Stimulated activated CD8-positive, alpha-beta memory T cell treated with anti-CD3 and anti-CD28 coated beads, Interleukin-15, amount 100 ng/mL, for 24 hours (primary cell): ENCODE measurements at regions not wholly inside any gene's neighbourhood (a gene's known extent, or its start where the extent isn't known, plus 50 kb on each side); places are given as distances from the start of the nearest gene placed in this dataset.
"Not testable (repeated sequence)": the region's sequence is repeated elsewhere in the genome, so short reads cannot be mapped to it uniquely, and the experiment has no call there.

Experiments used
- DNase-seq: peaks from one replicate; pipeline ENCODE4 v3.0.0-alpha.2; 2020; ENCODE audit warnings: low read depth

DNA sequence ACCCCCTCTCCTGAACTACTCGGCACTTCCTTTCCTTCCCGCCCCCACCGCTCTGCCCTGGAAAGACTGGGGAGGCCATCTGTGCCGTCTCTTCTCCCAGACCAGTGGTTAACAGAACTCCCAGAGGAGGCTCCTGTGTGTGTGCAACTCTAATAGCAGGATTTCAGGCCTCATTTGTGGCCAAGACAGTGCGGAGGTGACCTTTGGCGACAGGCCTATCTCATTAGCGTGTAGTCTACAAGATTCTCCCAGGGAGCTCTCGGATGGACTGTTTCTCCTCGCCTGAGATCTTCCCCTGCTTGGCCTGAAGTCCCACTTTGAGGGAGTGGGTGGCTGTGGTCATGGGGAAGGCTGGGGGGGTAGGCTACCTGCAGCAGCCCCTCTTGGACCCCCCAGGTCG is 325.2 kb downstream of the BCL2L11 start:
- DNase-seq: not testable (repeated sequence)

DNA sequence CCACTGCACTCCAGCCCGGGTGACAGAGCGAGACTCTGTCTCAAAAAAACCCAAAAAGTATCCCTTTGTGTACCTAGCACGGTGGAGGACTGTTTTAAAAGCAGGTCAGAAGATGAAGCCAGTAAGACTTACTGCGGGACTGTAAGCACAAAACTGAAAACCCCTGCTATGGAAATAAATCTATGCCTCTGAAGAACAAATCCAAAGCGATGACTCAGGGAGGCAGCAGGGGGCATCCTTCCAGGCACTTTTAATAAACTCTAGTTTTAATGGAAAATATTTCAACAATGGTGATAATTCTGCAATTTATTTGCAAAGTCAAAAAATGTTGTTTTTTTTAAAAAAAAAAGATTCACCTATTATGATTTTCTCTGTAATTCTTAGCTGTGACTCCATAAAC is 326.8 kb downstream of the BCL2L11 start:
- not testable (repeated sequence) for DNase-seq

DNA sequence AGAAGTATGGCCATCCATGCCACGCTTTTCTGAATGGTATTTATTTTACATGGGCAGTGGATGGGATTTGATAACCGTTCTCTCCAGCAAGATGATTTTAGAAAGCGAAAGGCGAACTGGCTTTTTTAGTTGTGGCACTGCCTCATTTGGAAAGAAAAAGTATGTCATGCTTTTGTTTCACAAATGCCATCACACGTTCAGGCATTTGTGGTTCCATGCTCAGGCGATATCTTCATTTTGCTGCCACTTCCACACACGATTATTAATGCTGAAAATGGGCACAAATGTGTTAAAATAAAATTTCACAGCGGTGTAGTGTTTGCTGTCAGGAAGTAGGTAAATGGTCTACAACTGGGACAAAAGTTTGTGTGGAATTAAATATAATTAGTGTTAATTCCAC is 328.1 kb downstream of the BCL2L11 start:
- not testable (repeated sequence) for DNase-seq

DNA sequence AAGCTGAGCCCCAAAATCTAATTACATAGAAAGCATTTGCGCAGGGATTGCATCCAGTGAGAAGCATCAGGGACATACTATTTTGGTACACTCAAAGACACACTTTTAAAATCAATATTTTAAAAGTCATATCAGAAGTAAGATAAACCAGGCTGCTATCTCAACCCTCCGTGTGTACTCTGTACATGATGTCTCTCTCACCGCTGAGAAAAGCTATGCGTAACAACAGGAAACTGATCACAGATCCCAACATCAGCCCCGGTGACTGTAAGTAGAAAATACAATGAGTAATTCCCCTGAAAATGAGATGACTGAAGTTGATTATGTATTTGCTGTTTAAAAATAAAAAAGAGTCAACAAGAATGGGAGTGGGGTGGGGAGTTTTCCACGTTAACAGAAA is 329.8 kb downstream of the BCL2L11 start:
- not testable (repeated sequence) for DNase-seq

DNA sequence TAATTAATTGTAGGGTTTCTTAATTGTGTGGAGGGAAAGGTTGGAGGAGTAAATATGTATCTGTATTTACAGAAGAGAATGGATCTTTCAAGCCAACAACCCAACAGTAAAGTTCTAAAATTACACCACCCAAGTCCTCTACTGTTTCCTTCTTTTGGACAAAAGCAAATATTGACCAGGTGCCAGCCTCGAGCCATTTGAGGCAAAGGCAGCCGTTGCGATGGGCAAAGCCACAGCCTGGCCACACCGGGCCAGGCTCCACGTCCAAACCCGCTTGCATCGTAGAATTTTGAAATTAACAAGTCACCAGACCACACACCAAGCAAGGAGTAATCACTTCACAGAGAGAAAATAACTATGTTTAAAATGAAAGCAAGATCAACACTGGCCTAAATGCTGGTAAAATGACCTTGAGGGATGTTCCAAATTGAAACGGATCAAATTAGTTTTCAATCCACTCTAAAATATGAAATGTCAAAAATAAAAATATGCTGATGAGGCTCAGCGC is 331.0 kb downstream of the BCL2L11 start:
- DNase-seq: not testable (repeated sequence)

- DNase-seq: not testable (repeated sequence)
Measured at GRCh38 chr2:111452208-111452607, 331.5 kb downstream of the BCL2L11 start.

DNA sequence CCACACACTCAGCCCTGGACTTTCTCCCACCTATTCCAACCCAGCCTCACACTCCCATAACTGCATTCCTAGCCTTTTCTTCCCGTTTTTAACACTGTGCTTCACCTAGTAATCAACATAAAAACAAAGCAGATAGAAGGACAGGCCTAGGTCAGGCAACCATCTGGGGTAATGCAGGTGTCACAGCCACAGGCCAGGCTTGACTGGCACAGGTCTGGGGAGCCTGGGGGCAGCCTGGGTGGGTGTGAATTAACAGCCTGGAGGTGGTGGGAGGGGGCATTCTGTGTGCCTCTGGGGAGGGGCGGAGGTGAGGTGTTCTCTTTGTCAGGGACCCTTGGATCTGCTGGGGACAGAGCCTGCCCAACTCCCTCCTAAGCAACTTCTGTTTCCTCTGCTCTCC is 332.6 kb downstream of the BCL2L11 start:
- DNase-seq: not testable (repeated sequence)

GRCh38 chr2:111453816-111454215 is 333.1 kb downstream of the BCL2L11 start:
- not testable (repeated sequence) for DNase-seq

DNA sequence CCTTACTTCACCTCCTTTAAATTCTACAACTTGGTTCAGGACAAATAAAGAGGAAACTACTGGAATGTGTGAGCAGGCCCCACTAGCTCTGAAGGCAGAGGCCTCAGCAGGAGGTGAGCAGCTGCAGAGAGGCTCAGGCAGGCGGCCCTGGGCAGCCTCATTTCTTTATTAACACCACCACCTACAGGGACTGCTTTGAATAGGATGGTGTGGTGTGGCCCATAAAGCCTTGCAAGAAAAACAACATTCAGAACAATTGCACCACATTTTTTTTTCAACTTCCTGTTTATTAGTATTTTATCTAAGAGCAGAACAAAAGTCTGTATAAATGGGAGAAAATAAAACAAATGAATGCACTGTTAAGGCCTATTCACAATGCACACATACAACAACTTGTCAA is 333.7 kb downstream of the BCL2L11 start:
- not testable (repeated sequence) for DNase-seq

DNA sequence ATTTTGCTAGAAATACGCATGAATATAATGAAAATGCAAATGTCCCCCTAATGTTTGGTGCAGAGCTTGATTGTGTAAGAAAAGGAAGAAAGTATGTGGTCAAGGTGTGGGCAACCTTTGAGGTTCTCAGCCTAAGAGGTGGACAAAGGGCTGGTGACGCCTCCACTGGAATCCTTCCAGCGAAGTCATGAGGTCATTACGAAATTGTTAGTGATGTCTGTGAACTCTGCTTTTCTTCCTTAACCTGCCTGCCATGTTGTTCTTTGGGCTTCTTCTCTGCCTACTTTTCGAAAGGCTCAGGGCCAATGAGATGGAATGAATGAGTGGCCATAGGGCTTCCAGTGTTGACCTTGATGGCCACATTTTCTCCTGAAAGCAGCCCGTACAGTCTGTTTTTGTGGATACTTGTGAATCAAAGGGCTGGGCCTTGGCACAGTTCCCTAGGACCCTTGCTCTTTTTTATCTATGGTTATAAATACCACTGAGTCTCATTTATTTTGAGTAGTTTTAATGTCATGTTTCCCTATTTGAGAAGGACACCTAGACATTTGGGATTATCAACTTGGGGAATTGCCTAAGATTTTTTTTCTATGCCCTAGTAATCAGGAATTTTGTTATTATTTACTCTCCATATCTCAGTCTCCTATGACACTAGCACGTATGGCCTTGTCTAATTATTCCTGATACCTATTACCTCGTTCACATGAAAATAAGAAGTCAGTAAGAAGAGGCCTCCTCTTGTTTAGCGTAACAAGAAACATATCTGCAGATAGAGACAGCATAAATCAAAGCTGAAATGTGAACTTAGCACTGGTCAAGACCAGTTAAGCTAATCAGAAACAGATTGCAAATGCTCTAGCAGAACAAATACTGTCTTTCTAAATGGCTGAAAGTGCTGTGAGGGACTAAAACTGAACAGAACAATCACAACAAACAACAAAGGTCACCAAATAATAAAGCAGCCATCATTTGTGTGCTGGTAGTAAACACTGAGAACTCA is 334.6 kb downstream of the BCL2L11 start:
- not testable (repeated sequence) for DNase-seq

DNA sequence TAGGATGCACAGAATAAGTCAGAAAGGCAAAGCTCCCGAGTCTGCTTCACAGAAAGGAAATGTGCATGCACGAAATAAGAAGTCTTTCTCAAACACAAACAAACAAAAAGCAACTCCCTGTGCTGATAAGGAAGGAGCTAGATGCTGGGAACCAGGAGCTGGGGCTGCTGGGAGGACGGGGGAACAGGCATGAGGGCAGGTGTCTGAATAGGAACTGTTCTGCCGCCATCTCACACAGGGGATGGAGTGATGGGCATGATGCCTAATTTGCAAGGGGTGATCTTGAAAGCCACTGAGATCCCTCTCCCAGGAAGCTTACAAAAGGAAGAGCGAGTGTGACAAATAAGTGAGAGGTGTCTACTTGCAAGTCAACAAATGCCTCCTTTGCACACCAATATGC is 336.5 kb downstream of the BCL2L11 start:
- not testable (repeated sequence) for DNase-seq

GRCh38 chr2:111460901-111461300 is 340.2 kb downstream of the BCL2L11 start:
- not testable (repeated sequence) for DNase-seq

DNA sequence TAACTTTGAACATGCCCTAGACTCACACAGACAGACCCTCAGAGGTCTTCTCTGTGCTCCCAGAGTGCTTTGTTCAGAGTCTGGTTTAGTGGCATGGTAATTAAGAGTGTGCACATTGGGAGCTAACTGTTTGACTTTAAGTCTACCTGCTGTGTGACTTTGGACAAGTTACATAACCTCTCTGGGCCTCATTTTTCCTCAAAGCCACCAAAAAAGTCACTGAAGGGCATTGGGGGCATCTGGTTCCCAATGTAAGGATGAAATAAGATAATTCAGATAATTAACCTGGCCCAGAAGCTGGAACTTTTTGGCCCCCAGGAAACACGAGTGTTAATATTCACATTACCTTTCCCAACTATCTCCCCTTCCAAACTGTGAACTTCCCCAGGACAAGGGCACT is 341.1 kb downstream of the BCL2L11 start:
- not testable (repeated sequence) for DNase-seq

DNA sequence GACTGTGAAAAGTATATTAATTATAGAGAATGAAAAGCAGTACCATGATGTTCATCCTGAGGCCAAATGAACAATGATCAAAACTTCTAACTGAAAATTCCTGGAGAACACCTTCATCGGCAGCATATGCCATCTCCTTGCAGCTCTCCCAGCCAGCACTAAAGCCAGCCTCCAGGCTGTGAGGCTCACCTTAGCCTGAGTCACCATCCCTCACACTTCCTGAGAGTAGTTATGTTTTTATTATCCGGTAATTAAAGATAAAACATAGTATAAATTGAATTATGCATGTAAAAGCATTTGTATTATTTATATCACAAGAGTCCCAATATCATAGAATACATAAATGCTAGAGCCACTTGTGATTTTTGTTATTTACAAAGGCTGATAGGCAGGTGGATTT is 341.9 kb downstream of the BCL2L11 start:
- DNase-seq: not testable (repeated sequence)

DNA sequence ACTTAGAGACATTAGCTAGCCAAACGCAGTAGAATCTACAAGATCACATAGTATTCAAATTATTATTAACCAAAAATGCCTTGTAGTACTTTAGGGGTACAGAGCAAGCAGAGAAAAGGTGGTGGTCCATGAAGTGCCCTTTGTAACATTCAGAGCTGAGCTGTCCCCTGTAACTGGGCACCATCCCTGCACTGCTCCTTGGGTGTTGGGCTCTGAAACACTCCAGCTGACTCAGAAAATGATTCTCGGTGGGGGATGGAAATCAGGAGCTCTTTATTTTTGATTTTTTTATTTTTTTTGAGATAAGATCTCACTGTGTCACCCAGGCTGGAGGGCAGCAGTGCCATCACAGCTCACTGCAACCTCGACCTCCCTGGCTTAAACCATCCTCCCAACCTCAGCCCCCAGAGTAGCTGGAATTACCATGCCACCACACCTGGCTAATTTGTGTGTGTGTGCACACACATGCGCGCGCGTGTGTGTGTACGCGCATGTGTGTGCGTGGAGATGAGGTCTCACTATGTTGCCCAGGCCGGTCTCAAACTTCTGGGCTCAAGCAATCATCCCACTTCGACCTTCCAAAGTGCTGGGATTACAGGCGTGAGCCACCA is 342.6 kb downstream of the BCL2L11 start:
- DNase-seq: not testable (repeated sequence)

DNA sequence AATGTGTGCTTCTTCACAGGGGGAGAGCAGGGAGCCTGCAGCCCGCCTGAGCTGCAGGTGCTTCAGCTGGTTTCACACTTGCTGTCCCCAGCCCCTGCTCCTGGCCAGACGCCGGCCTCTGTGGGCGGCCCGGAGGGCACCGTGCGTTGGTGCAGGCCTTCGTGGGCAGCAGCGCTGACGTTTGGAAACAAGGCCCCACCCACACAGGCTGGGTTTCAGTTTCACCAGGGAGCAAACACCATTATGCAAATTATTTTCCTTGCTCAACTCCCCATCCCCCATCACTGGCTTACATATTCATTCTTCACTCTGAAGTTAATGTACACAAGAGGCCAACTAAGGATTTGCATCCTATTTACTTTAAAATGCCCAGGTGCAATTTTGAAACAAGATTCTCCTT is 343.2 kb downstream of the BCL2L11 start:
- DNase-seq: not testable (repeated sequence)

GRCh38 chr2:111464367-111464766 is 343.7 kb downstream of the BCL2L11 start:
- not testable (repeated sequence) for DNase-seq

GRCh38 chr2:111465521-111465920 is 344.8 kb downstream of the BCL2L11 start:
- DNase-seq: not testable (repeated sequence)

DNA sequence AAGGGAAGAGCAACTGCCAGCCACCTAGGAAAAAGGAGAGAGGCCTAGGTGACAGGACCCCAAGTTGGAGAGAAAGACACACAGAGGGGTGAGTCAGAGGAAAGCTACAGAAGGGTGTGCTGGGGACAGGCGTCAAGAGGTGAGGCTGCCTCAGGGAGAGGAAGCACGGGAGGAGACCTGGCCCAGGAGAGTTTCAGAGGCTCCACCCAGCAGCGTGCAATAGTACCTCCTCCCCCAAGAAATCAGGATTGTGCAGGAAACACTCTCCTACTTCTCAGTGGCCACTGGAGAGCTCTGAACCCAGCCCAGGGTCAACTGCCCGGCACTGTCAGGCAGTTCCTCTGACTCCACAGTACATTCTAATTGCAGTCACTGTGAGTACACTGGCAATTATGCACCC is 346.0 kb downstream of the BCL2L11 start:
- DNase-seq: not testable (repeated sequence)

DNA sequence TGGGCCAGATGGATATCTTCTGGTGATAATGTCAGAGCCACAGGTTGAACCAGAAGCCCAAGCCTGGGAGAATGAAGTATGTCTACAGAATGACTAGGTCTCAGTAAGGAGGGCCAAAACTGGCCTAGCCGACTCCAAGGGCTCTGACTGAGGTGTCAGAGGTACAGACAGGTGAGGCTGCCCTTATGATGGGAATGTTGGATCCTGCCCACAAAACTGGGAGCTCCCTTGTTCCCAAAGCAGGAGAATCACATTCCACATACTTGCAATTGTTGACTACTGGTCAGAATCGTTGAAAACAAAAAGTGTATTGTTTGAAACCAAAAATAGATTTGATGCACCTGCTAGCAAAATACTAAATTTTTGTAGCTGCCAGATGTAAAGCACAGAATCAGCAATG is 350.2 kb downstream of the BCL2L11 start:
- DNase-seq: not testable (repeated sequence)

DNA sequence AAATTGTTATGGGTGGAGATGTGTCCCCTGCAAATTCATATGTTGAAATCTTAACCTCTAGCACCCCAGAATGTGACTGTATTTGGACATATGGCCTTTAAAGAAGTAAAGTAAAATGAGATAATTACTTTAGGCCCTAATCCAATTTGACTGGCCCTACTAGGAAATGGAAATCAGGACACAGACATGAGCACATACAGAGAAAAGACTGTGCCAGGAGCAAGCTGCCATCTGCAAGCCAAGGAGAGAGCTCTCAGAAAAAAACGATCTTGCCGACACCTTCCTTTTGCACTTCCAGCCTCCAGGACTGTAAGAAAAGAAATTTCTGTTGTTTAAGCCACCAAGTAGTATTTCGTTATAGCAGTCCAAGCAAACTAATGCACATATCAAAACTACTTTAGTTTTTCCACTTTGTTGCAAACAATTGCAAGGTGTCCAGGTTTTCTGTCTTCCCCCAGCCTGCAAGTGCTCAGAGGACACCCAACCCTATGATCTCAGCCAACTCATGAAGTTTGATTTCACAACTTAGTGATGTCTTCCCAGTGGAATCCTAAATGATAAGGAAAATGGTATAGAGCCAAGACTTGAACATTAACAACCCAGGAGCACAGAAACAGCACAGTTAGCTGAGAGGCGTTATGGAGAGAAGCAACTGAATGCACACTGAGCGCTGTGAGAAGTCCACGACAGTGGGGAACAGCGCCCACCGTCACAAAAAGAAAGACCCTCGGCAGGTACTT is 351.2 kb downstream of the BCL2L11 start:
- DNase-seq: not testable (repeated sequence)

DNA sequence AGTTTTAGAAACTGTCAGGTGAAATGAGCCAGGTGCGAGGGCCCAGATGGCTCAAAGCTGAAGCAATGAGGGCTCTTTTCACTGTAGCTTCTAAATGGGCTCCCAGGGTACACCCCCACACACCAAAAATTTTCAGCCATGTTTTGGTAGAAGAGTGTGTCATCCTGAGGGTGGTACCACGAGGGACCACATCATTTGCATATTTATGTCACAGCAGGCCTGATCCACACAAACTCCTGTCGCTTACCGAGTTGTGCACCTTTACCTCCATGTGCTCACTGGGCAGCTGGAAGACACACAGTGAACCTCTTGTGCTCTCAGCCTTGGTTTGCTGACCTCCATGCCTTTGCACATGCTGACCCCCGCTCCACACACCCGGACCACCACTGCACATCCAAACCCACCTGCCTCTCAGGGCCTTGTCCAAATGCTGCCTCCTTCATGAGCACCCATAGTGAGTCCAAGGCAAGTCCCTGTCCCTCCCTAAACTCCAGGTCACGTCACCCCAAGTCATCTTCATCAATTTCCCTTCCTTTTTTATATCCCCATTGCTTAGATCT is 352.2 kb downstream of the BCL2L11 start:
- DNase-seq: not testable (repeated sequence)
